SU-DHL-6 (cell line): ENCODE measurements at regions not wholly inside any gene's neighbourhood (a gene's known extent, or its start where the extent isn't known, plus 50 kb on each side); places are given as distances from the start of the nearest gene placed in this dataset.

Experiments
- H2AFZ ChIP-seq: fragments of 200-600 bp; sonication (generic); 2 replicates; pipeline ENCODE4 v1.6.1; 2014; ENCODE audit warnings: low read depth, mild to moderate bottlenecking, moderate library complexity, mixed read lengths, antibody characterized with exemption, low read length; ENCODE audit not compliant: severe bottlenecking
- H3F3A ChIP-seq: fragments of 200-600 bp; shearing (Covaris generic); 2 replicates; pipeline ENCODE4 v1.6.0; 2016; ENCODE audit warnings: antibody characterized with exemption, mild to moderate bottlenecking; ENCODE audit not compliant: insufficient read depth
- H3K27ac ChIP-seq: fragments of 200-600 bp; sonication (generic); 2 replicates; pipeline ENCODE4 v1.5.1; 2016; ENCODE audit warnings: low read depth, mild to moderate bottlenecking, low read length, moderate library complexity, mixed read lengths
- H3K27me3 ChIP-seq: fragments of 200-600 bp; sonication (generic), shearing (Covaris generic); 2 replicates; pipeline ENCODE4 v1.6.0; 2014; ENCODE audit warnings: mild to moderate bottlenecking, low read length
- H3K36me3 ChIP-seq: fragments of 200-600 bp; sonication (generic); 2 replicates; pipeline ENCODE4 v1.6.1; 2014; ENCODE audit warnings: mild to moderate bottlenecking, low read length, mixed read lengths
- H3K4me2 ChIP-seq: fragments of 300-600, 200-600 bp; shearing (Covaris generic), sonication (generic); 2 replicates; pipeline ENCODE4 v1.6.0; 2014; ENCODE audit warnings: low read length, low read depth, mild to moderate bottlenecking; ENCODE audit not compliant: poor library complexity, severe bottlenecking
- H3K4me3 ChIP-seq: fragments of 200-600 bp; sonication (generic); 2 replicates; pipeline ENCODE4 v1.5.1; 2014; ENCODE audit warnings: antibody characterized with exemption, low read length, mild to moderate bottlenecking, mixed read lengths; ENCODE audit not compliant: insufficient read depth, poor library complexity, severe bottlenecking
- H3K79me2 ChIP-seq: fragments of 200-600 bp; sonication (generic); 2 replicates; pipeline ENCODE4 v1.6.1; 2014; ENCODE audit warnings: mild to moderate bottlenecking, low read length, moderate library complexity; ENCODE audit not compliant: insufficient read depth
- H3K9ac ChIP-seq: fragments of 200-600 bp; sonication (generic); 2 replicates; pipeline ENCODE4 v1.7.0; 2014; ENCODE audit warnings: mild to moderate bottlenecking, low read length
- H3K9me2 ChIP-seq: fragments of 200-600 bp; sonication (generic); replicated peaks from 2 replicates; pipeline ENCODE4 v1.6.1; 2014; ENCODE audit warnings: low read length; ENCODE audit not compliant: insufficient read depth
- H3K9me3 ChIP-seq: fragments of 200-600 bp; sonication (generic); 2 replicates; pipeline ENCODE4 v1.6.1; 2014; ENCODE audit warnings: low read length, mixed read lengths; ENCODE audit not compliant: insufficient read depth
- H4K20me1 ChIP-seq: fragments of 200-600 bp; sonication (generic); 2 replicates; pipeline ENCODE4 v1.6.1; 2014; ENCODE audit warnings: low read depth, mild to moderate bottlenecking, antibody characterized with exemption, low read length, moderate library complexity, mixed read lengths
- EZH2phosphoT487 ChIP-seq: fragments of 200-600 bp; sonication (generic), shearing (Covaris generic); conservative IDR thresholded peaks from 2 replicates; pipeline ENCODE4 v1.6.1; 2018; ENCODE audit warnings: mild to moderate bottlenecking, antibody characterized with exemption, low read length, moderate library complexity, mixed read lengths
- TF ChIP-seq, protein P1 (sequence below): fragments of 200-600 bp; sonication (generic); IDR thresholded peaks from one replicate; pipeline ENCODE4 v1.5.1; 2017; ENCODE audit warnings: antibody characterized with exemption, mild to moderate bottlenecking, low read length, moderate library complexity; ENCODE audit not compliant: insufficient read depth, poor library complexity, severe bottlenecking

DNA sequence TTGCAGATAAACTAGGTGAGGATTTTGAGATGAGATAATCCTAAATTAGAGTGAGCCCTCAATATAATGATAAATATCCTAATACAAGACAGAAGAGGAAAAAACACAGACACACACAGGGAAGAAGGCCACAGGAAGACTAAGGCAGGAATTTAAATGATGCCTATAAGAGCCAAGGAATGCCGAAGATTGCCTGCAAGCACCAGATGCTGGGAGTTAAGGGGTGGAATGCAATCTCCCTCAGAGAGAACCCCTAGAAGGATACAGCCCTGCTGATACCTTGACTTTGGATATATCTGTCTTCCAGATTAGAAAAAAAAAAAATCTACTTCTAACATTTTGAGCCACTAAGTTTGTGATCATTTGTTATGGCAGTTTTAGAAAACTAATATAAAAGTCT lies 299.7 kb upstream of the PRMT6 start:
- Histone ChIP-seq H3K4me2 (no peak overlapping the region), H3K9me3 (no peaks in the 10 kb centered on the region), H3K36me3 (no peaks in the 10 kb centered on the region), H3K4me3 (no peak overlapping the region), H3K79me2 (no peaks in the 10 kb centered on the region), H3K9me2 (no peaks in the 10 kb centered on the region), H2AFZ (no peak overlapping the region), H3F3A (no peaks in the 10 kb centered on the region), H4K20me1 (no peaks in the 10 kb centered on the region), H3K27ac (no peak overlapping the region), H3K27me3 (no peaks in the 10 kb centered on the region), H3K9ac (no peak overlapping the region)
- TF ChIP-seq, protein P1, sequence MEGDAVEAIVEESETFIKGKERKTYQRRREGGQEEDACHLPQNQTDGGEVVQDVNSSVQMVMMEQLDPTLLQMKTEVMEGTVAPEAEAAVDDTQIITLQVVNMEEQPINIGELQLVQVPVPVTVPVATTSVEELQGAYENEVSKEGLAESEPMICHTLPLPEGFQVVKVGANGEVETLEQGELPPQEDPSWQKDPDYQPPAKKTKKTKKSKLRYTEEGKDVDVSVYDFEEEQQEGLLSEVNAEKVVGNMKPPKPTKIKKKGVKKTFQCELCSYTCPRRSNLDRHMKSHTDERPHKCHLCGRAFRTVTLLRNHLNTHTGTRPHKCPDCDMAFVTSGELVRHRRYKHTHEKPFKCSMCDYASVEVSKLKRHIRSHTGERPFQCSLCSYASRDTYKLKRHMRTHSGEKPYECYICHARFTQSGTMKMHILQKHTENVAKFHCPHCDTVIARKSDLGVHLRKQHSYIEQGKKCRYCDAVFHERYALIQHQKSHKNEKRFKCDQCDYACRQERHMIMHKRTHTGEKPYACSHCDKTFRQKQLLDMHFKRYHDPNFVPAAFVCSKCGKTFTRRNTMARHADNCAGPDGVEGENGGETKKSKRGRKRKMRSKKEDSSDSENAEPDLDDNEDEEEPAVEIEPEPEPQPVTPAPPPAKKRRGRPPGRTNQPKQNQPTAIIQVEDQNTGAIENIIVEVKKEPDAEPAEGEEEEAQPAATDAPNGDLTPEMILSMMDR: no peak
- TF ChIP-seq EZH2phosphoT487: no peak

DNA sequence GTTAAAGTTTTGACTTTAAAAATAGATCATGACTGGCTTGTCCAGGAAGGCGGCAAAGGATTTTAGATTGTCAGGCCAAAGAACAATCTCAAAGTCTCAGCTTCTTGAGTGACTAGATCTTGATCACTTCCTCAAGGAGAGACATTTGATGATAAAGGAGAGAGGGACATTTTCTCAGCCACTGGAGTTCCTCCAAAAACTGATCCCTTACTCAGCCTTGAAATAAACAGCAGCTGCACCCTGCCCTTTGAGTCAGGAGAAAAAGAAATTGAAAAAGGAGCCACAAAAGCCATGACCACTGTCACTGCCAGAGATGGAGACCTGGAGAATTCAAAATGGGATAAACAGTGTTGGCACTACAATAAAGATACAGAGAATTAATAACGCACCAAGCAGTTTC lies 288.4 kb upstream of the PRMT6 start:
- H2AFZ ChIP-seq: no peak overlapping the region
- H3K27me3 ChIP-seq: no peaks in the 10 kb centered on the region
- H3K9me2 ChIP-seq: no peaks in the 10 kb centered on the region
- H3K9me3 ChIP-seq: no peaks in the 10 kb centered on the region
- no peaks in the 10 kb centered on the region for H3F3A ChIP-seq
- no peak overlapping the region for H3K4me3 ChIP-seq
- no peaks in the 10 kb centered on the region for H3K79me2 ChIP-seq
- TF ChIP-seq, protein P1: no peak
- no peak for TF ChIP-seq EZH2phosphoT487
- no peak overlapping the region for H3K27ac ChIP-seq
- H3K36me3 ChIP-seq: no peaks in the 10 kb centered on the region
- no peak overlapping the region for H3K9ac ChIP-seq
- no peaks in the 10 kb centered on the region for H4K20me1 ChIP-seq
- H3K4me2 ChIP-seq: no peak overlapping the region

DNA sequence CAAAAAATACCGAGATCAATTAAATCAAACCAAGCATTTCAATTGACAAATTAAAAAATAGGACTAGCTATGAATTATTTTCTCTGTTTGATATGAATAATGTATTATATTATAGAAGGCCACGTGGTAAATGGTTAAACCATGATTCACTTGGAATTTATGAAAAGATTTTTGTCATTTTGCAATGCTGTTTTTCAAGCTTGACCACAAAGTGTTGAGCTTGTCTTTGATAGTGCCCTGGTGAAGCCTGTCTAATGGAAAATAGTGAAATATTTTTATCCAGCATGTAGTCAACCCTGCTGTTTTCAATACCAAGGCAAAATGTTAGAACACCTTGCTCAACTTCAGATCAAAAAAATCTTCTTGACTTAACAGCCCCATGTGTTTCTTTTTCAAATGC lies 288.0 kb upstream of the PRMT6 start:
- H3K4me3 ChIP-seq: no peak overlapping the region

More for the DNA sequence above, 288.0 kb upstream of the PRMT6 start:
- no peak overlapping the region for H3K27ac ChIP-seq
- H3K27me3 ChIP-seq: no peaks in the 10 kb centered on the region
- H3K79me2 ChIP-seq: no peaks in the 10 kb centered on the region
- H3K9ac ChIP-seq: no peak overlapping the region
- no peaks in the 10 kb centered on the region for H3K36me3 ChIP-seq
- H2AFZ ChIP-seq: no peak overlapping the region
- H3F3A ChIP-seq: no peaks in the 10 kb centered on the region
- no peak for TF ChIP-seq EZH2phosphoT487
- TF ChIP-seq, protein P1: no peak
- H3K9me2 ChIP-seq: no peaks in the 10 kb centered on the region
- no peaks in the 10 kb centered on the region for H3K9me3 ChIP-seq
- no peaks in the 10 kb centered on the region for H4K20me1 ChIP-seq
- H3K4me2 ChIP-seq: no peak overlapping the region
